ENCODE measurements at regions not wholly inside any gene's neighbourhood (a gene's known extent, or its start where the extent isn't known, plus 50 kb on each side); places are given as distances from the start of the nearest gene placed in this dataset.
A peak's percentile ranks its signal among the peaks of the same experiment; 100 is the strongest.

DNA sequence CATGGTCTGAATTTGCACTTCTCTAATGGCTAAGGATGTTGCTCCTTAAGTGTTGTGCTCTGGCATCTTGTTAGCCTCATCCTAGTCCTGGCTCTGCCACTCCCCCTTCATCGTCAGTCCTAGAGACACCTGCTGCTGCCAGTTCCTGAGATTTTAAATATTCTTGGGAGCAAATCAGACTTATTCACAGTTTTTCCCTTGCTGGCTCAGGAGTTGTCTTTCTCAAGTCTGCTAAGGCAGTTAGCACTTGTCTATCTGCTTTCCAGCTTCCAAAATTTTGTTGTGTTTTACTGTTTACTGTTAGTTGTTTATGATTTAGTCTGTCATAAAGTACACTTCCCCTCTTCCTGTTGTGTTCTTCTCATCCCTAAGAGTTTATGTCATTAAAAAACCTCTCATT lies 201.0 kb downstream of the KIF26A start:
- H3K4me3 ChIP-seq (ENCODE audit: low read depth, low read length), result no peak overlapping the region
- H3K36me3 ChIP-seq (ENCODE audit: control insufficient read depth, insufficient read depth, low read length), result no peaks in the 10 kb centered on the region
- H3K9me3 ChIP-seq (ENCODE audit: control insufficient read depth, insufficient read depth, low read length), result no peaks in the 10 kb centered on the region
- H3K4me1 ChIP-seq (ENCODE audit: control insufficient read depth, insufficient read depth, low read length), result peaks cover 4% of the 10 kb centered on the region
- H3K27me3 ChIP-seq (ENCODE audit: control insufficient read depth, insufficient read depth, low read length), result no peaks in the 10 kb centered on the region
- no peak overlapping the region for H3K9ac ChIP-seq (ENCODE audit: low read depth, low read length)

DNA sequence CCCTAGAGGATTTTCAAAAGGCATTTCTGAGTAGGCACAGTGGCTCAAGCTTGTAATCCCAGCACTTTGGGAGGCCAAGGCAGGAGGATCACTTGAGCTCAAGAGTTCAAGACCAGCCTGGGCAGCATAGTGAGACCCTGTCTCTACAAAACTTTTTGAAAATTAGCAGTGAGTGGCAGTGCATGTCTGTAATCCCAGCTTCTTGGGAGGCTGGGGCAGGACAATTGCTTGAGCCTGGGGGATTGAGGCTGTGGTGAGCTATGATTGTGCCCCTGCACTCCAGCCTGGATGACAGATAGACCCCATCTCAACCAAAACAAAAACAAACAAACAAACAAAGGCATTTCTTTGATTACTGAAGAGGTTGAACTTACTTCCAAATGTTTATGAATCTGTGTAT lies 201.4 kb downstream of the KIF26A start:
- Histone ChIP-seq H3K36me3 (ENCODE audit: control insufficient read depth, insufficient read depth, low read length) (no peaks in the 10 kb centered on the region), H3K4me3 (ENCODE audit: low read depth, low read length) (no peak overlapping the region), H3K9me3 (ENCODE audit: control insufficient read depth, insufficient read depth, low read length) (no peaks in the 10 kb centered on the region), H3K9ac (ENCODE audit: low read depth, low read length) (no peak overlapping the region), H3K4me1 (ENCODE audit: control insufficient read depth, insufficient read depth, low read length) (peaks cover 4% of the 10 kb centered on the region), H3K27me3 (ENCODE audit: control insufficient read depth, insufficient read depth, low read length) (no peaks in the 10 kb centered on the region)

DNA sequence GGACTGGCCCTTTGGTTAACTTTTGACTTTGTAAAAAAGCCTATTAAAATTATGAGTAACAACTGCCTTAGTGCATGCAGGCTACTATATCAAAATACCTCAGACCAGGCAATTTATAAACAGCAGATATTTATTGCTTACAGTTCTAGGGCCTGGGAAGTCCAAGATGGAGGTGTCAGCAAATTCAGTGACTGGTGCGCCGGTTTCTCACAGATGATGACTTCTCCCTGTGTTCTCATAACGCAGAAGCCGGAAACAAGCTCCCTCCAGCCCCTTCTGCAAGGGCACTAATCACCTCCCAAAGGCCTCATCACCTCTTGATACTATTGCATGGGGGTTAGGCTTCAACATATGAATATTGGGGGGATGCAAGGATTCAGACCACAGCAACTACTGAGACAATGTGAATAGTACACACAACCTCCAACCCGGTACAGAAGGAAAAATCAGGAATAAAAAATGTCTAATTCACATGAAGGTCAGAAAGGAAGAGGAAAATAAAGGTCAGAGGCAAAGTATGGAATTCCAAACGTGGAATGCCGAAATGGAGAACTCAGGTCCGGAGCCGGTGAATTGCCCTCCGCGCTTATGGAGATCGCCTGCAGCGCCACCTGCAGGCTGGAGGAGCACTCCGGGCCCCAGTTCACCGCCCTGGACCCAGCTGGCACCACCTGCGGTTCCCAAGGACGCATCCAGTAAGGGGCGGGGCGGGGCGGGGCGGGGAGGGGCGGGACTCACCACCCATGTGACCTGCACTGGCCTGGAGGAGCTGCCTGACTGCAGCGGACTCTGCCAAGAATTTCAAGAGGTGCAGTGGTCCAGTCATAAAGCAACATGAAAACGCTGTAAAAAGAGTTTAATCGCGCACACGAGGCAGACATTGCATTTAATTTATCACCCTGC lies 203.4 kb downstream of the KIF26A start:
- H3K36me3 ChIP-seq (ENCODE audit: control insufficient read depth, insufficient read depth, low read length), result no peaks in the 10 kb centered on the region
- peak overlapping the region; percentile 42 for H3K4me3 ChIP-seq (ENCODE audit: low read depth, low read length)
- H3K9ac ChIP-seq (ENCODE audit: low read depth, low read length), result no peak overlapping the region
- no peaks in the 10 kb centered on the region for H3K9me3 ChIP-seq (ENCODE audit: control insufficient read depth, insufficient read depth, low read length)
- no peaks in the 10 kb centered on the region for H3K27me3 ChIP-seq (ENCODE audit: control insufficient read depth, insufficient read depth, low read length)
- H3K4me1 ChIP-seq (ENCODE audit: control insufficient read depth, insufficient read depth, low read length), result peaks cover 4% of the 10 kb centered on the region

DNA sequence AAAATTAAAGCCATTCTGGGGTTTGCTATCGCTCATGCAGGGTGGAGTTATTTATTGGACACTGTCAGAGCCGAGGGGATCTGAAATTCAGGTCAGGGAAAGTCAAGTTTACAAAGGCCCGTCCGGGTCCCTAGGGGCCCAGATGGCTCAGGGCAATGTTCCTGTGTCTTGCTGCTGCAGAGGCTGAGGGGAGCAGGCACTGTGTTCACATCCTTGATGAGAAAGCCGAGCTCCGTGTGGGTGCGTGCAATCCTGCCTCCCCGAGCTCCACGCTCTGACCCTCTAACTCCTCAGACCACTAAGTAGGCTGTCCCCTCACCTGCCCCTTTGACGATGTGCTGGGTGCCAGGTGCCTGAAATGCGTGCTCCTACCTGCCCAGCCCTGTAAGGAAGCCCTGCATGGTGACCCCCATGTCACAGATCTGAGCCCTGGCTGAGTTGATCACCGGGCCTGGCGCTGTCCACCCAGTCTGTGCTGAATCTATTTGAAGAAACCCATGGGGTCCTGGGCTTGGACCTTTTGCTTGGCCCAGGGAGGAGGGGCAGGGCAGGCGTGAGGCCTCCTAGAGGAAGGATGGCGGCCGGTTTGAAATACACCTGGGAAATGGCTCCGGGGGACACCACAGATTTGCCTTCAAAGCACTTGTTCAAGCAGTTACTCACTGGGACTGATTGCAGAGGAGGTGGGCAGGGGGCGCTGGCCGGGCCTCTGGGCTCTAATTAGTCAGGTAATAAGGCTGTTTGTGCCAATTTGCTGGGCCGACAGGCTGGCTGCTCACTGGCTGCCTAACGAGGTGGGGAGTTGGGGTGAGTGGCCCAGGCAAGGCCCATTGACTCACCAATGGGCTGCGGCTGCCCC lies 204.3 kb downstream of the KIF26A start:
- H3K9me3 ChIP-seq (ENCODE audit: control insufficient read depth, insufficient read depth, low read length), result no peaks in the 10 kb centered on the region
- H3K36me3 ChIP-seq (ENCODE audit: control insufficient read depth, insufficient read depth, low read length), result no peaks in the 10 kb centered on the region
- H3K9ac ChIP-seq (ENCODE audit: low read depth, low read length), result no peak overlapping the region
- H3K4me3 ChIP-seq (ENCODE audit: low read depth, low read length), result no peak overlapping the region
- peaks cover 4% of the 10 kb centered on the region for H3K4me1 ChIP-seq (ENCODE audit: control insufficient read depth, insufficient read depth, low read length)
- H3K27me3 ChIP-seq (ENCODE audit: control insufficient read depth, insufficient read depth, low read length), result no peaks in the 10 kb centered on the region

DNA sequence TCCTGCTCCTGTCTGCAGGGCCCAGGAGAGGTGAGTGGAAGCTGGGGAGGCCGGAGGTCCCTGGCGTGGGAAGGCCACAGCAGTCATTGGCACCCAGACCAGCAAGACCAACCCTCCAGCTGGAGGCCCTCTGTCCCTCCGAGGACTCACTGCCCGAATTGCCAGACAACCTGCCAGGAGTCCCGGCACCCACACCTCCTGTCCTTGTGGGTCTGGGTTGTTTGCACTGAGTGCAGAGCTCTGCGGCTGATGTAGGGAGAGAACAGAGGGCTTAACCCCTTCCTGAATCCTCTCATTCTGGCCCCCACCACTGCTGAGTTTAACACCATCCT lies 204.9 kb downstream of the KIF26A start:
- Histone ChIP-seq H3K4me1 (ENCODE audit: control insufficient read depth, insufficient read depth, low read length) (peaks cover 4% of the 10 kb centered on the region), H3K4me3 (ENCODE audit: low read depth, low read length) (no peak overlapping the region), H3K27me3 (ENCODE audit: control insufficient read depth, insufficient read depth, low read length) (no peaks in the 10 kb centered on the region), H3K9ac (ENCODE audit: low read depth, low read length) (no peak overlapping the region), H3K36me3 (ENCODE audit: control insufficient read depth, insufficient read depth, low read length) (no peaks in the 10 kb centered on the region), H3K9me3 (ENCODE audit: control insufficient read depth, insufficient read depth, low read length) (no peaks in the 10 kb centered on the region)

DNA sequence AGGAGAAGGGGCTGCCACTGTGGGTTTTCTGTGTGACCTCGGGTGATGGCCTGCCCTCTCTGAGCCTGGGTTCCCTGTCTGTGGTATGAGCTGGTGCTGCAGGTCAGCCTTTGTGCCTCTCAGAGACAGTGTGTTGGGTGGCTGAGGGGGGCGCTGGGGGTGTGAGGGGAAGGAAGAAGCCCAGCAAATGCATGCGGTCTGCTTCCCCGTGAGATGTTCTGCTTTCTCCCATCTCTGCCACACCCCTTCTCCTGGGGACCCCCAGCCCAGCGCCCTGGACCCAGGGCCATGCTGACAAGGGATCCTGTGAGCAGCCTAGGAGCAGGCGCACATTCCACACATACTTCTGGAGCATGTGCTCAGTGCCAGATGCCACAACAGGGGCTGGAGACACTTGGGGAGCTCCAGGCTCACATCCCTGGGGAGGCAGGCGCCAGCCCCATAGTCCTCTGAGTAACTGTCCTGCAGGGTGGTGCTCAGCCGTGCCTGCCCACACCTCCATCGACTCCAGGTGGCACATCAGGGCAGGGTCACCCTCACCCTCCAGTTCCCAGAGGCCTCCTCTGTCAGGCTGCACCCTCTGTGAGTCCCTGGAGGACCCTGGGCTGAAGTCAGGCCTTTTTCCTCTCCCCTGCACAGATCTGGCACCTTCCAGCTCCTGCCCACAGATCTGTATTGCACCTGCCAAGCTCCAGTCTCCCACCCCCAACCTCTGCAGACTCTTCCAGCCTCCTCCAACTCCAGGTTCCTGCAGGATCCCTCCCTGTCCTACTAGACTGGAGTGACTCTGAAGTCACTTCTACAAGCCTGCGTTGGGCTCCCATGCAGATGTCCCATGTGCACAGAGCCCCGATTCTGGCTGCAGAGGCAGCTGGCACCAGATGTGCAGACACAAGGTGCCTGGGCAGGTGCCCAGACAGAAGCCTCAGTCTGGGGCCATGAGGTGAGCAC lies 205.6 kb downstream of the KIF26A start:
- Histone ChIP-seq H3K9ac (ENCODE audit: low read depth, low read length) (no peak overlapping the region), H3K4me1 (ENCODE audit: control insufficient read depth, insufficient read depth, low read length) (peaks cover 4% of the 10 kb centered on the region)

DNA sequence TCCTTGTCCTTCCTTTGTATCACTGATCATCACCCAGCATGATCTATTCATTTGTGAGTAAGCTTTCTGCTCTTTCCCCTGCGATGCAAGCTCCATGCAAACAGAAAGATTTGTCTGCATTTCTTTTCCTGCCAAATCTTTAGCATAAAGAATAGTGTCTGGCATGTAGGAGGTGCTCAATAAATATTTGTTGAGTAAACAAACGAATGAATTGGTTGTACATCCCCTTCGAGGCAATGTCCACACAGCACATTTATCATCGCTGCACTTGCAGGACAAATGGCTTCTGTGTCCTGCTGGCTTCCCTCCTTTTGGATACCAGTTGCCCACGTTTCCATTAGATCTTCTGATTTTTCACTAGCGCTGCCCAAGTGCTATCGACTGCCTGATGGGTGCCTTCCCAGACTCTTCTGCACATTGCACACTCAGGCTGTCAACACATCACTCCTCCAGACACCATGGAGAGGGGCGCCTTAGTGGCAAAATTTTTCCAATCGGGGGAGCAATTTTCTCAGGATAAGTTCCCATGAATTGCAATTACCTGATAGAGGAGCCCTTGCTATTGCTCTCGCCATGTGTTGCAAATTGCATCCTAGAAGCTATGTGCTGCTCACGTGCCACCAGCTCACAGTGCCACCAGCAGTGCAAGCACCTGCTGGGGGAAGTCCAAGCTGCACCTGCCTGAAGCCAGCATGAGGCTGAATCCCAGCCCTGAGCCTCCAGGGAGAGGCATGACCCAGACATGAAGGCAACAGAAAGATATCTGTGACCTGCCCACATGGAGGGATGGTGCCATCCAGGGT lies 206.6 kb downstream of the KIF26A start:
- Histone ChIP-seq H3K36me3 (ENCODE audit: control insufficient read depth, insufficient read depth, low read length) (no peaks in the 10 kb centered on the region), H3K4me3 (ENCODE audit: low read depth, low read length) (no peak overlapping the region), H3K9ac (ENCODE audit: low read depth, low read length) (no peak overlapping the region), H3K27me3 (ENCODE audit: control insufficient read depth, insufficient read depth, low read length) (no peaks in the 10 kb centered on the region), H3K4me1 (ENCODE audit: control insufficient read depth, insufficient read depth, low read length) (peaks cover 4% of the 10 kb centered on the region), H3K9me3 (ENCODE audit: control insufficient read depth, insufficient read depth, low read length) (no peaks in the 10 kb centered on the region)

More for the DNA sequence above, 205.6 kb downstream of the KIF26A start:
- H3K4me3 ChIP-seq (ENCODE audit: low read depth, low read length), result no peak overlapping the region
- H3K36me3 ChIP-seq (ENCODE audit: control insufficient read depth, insufficient read depth, low read length), result no peaks in the 10 kb centered on the region
- H3K9me3 ChIP-seq (ENCODE audit: control insufficient read depth, insufficient read depth, low read length), result no peaks in the 10 kb centered on the region
- H3K27me3 ChIP-seq (ENCODE audit: control insufficient read depth, insufficient read depth, low read length), result no peaks in the 10 kb centered on the region

DNA sequence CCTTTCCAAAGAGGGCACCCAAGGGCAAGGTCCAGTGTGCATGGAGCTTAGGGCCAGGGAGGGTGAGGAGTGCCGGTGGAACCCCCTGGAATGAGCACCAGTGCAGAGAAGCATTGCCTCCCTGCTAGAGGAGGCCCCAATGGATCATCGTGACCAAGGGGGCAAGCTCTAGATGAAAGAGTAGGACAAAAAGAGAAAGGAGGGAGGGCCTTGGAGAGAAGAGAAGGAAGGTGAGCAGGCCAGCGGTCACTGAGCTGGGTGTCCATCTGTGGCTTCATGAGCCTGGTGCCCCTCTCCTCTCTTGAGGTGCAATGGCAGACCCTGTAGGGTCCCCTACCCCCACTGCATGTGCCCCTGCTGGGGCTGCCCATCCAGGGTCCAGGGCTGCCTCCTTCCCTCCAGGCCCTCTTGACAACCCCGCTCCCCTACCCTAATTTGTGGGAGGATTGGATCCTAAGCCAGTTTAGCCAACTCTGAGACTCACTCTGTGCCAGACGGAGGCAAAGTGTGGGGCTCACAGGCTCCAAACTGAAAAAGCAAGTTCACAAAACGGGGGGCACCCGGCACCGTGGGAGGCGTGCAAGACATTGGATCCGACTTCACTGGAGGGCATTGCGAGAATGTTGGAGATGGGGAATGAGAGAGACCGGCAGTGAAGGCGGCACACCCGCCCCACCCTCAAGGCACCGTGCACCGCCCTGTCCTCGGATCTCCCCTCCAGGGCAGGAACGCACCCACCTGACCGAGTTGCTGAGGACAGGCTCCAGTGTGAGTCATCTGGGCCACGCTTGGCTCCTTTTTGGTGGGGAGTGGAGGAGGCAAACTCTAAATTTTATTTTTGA lies 207.5 kb downstream of the KIF26A start:
- Histone ChIP-seq H3K9ac (ENCODE audit: low read depth, low read length) (no peak overlapping the region), H3K4me3 (ENCODE audit: low read depth, low read length) (no peak overlapping the region), H3K4me1 (ENCODE audit: control insufficient read depth, insufficient read depth, low read length) (peaks cover 4% of the 10 kb centered on the region), H3K9me3 (ENCODE audit: control insufficient read depth, insufficient read depth, low read length) (no peaks in the 10 kb centered on the region), H3K36me3 (ENCODE audit: control insufficient read depth, insufficient read depth, low read length) (no peaks in the 10 kb centered on the region), H3K27me3 (ENCODE audit: control insufficient read depth, insufficient read depth, low read length) (no peaks in the 10 kb centered on the region)

DNA sequence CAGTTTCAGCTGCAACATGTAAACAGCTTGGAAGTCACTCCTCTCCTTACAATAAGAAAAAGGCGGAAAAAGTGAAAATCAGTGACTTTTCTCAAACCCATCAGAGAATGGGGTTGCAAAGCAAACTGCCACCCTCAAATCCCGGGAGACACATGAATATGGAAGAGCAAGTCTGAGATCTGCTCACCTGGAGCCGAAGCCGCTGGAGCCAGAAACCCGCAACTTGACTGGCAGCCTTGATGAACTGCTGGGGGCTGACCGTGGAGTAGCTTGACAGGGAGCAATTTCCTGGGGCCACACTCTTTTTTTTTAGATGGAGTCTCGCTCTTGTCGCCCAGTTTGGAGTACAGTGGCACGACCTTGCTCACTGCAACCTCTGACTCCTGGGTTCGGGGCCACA lies 208.2 kb downstream of the KIF26A start:
- H3K36me3 ChIP-seq (ENCODE audit: control insufficient read depth, insufficient read depth, low read length), result no peaks in the 10 kb centered on the region
- no peaks in the 10 kb centered on the region for H3K9me3 ChIP-seq (ENCODE audit: control insufficient read depth, insufficient read depth, low read length)
- no peaks in the 10 kb centered on the region for H3K27me3 ChIP-seq (ENCODE audit: control insufficient read depth, insufficient read depth, low read length)
- no peak overlapping the region for H3K9ac ChIP-seq (ENCODE audit: low read depth, low read length)
- no peak overlapping the region for H3K4me3 ChIP-seq (ENCODE audit: low read depth, low read length)
- peaks cover 4% of the 10 kb centered on the region for H3K4me1 ChIP-seq (ENCODE audit: control insufficient read depth, insufficient read depth, low read length)

DNA sequence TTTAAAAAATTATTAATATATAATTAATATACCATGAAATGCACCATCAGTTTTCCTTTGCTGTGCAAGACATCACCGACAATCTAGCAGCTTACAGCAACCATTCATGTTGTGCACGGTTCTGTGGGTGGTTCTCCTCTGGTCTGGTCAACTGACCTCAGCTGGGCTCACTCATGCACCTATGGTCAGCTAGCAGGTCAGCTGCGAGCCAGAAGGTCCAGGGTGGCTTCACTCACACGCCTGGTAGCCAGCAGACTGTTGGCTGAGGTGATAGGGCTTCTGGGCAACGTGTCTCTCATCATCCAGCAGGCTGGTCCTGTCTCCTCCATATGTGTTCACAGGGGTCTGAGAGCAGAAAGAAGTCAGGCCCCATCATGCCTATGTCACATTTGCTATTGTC lies 210.4 kb downstream of the KIF26A start:
- no peak overlapping the region for H3K4me3 ChIP-seq (ENCODE audit: low read depth, low read length)
- H3K9ac ChIP-seq (ENCODE audit: low read depth, low read length), result no peak overlapping the region
- H3K9me3 ChIP-seq (ENCODE audit: control insufficient read depth, insufficient read depth, low read length), result no peaks in the 10 kb centered on the region
- H3K4me1 ChIP-seq (ENCODE audit: control insufficient read depth, insufficient read depth, low read length), result no peaks in the 10 kb centered on the region
- H3K36me3 ChIP-seq (ENCODE audit: control insufficient read depth, insufficient read depth, low read length), result no peaks in the 10 kb centered on the region
- H3K27me3 ChIP-seq (ENCODE audit: control insufficient read depth, insufficient read depth, low read length), result no peaks in the 10 kb centered on the region

All from iPS-15b (cell line).